WERI-Rb-1 (cell line): ENCODE measurements at regions not wholly inside any gene's neighbourhood (a gene's known extent, or its start where the extent isn't known, plus 50 kb on each side); places are given as distances from the start of the nearest gene placed in this dataset.
"Not testable (repeated sequence)": the region's sequence is repeated elsewhere in the genome, so short reads cannot be mapped to it uniquely, and the experiment has no call there.

ENCODE experiments used
- DNase-seq: peaks from one replicate; pipeline ENCODE4 v3.0.0-alpha.2; 2020
- H3K27ac ChIP-seq: fragments of 250-450 bp; sonication (Bioruptor Pico); 2 replicates; pipeline ENCODE4 v1.5.1; 2020; ENCODE audit warnings: mild to moderate bottlenecking, moderate library complexity
- H3K27me3 ChIP-seq: fragments of 250-450 bp; sonication (Bioruptor Pico); 2 replicates; pipeline ENCODE4 v1.5.1; 2021; ENCODE audit warnings: mild to moderate bottlenecking, low read depth, moderate library complexity; ENCODE audit not compliant: insufficient read depth, severe bottlenecking
- H3K36me3 ChIP-seq: fragments of 250-450 bp; sonication (Bioruptor Pico); 2 replicates; pipeline ENCODE4 v1.5.1; 2020; ENCODE audit warnings: mild to moderate bottlenecking, moderate library complexity
- H3K4me3 ChIP-seq: 2 replicates; pipeline ENCODE4 v1.5.1; 2011; ENCODE audit warnings: low read depth, mild to moderate bottlenecking, control low read depth, low read length
- H3K9me3 ChIP-seq: fragments of 250-450 bp; sonication (Bioruptor Pico); 2 replicates; pipeline ENCODE4 v1.5.1; 2021; ENCODE audit warnings: mild to moderate bottlenecking, moderate library complexity; ENCODE audit not compliant: severe bottlenecking
- CTCF ChIP-seq: IDR thresholded peaks from 2 replicates; pipeline ENCODE4 v1.5.1; 2011; ENCODE audit warnings: low read depth, mild to moderate bottlenecking, control low read depth, inconsistent platforms, low read length

GRCh38 chr6:82118150-82118562 lies 129.4 kb downstream of the IBTK start:
- H3K4me3 ChIP-seq: no peak overlapping the region
- no peak for TF ChIP-seq CTCF
- no peak for DNase-seq
- H3K9me3 ChIP-seq: no peaks in the 10 kb centered on the region
- no peak overlapping the region for H3K27ac ChIP-seq
- H3K36me3 ChIP-seq: no peaks in the 10 kb centered on the region
- H3K27me3 ChIP-seq: no peaks in the 10 kb centered on the region

GRCh38 chr6:82114748-82115147 lies 132.8 kb downstream of the IBTK start:
- Histone ChIP-seq H3K27ac (no peak overlapping the region), H3K9me3 (no peaks in the 10 kb centered on the region), H3K36me3 (no peaks in the 10 kb centered on the region), H3K4me3 (no peak overlapping the region), H3K27me3 (no peaks in the 10 kb centered on the region)
- DNase-seq: no peak
- no peak for TF ChIP-seq CTCF

GRCh38 chr6:82113231-82113630 lies 134.3 kb downstream of the IBTK start:
- Histone ChIP-seq H3K27ac (no peak overlapping the region), H3K4me3 (no peak overlapping the region), H3K9me3 (no peaks in the 10 kb centered on the region), H3K27me3 (no peaks in the 10 kb centered on the region), H3K36me3 (no peaks in the 10 kb centered on the region)
- no peak for TF ChIP-seq CTCF
- no peak for DNase-seq

GRCh38 chr6:82111818-82112217 lies 135.7 kb downstream of the IBTK start:
- no peaks in the 10 kb centered on the region for H3K36me3 ChIP-seq
- H3K27ac ChIP-seq: no peak overlapping the region
- no peak for TF ChIP-seq CTCF
- H3K27me3 ChIP-seq: no peaks in the 10 kb centered on the region
- DNase-seq: no peak
- no peak overlapping the region for H3K4me3 ChIP-seq
- no peaks in the 10 kb centered on the region for H3K9me3 ChIP-seq

- no peak for TF ChIP-seq CTCF
- no peak overlapping the region for H3K27ac ChIP-seq
- H3K4me3 ChIP-seq: no peak overlapping the region
- H3K27me3 ChIP-seq: no peaks in the 10 kb centered on the region
- no peak for DNase-seq
- no peaks in the 10 kb centered on the region for H3K36me3 ChIP-seq
- H3K9me3 ChIP-seq: no peaks in the 10 kb centered on the region
Measured at GRCh38 chr6:82111114-82111513, 136.4 kb downstream of the IBTK start.

GRCh38 chr6:82103171-82103570 lies 144.4 kb downstream of the IBTK start:
- not testable (repeated sequence) for DNase-seq, H3K4me3 ChIP-seq, H3K27ac ChIP-seq, H3K9me3 ChIP-seq, H3K36me3 ChIP-seq, H3K27me3 ChIP-seq

- H3K27me3 ChIP-seq, H3K4me3 ChIP-seq, DNase-seq, H3K36me3 ChIP-seq, H3K9me3 ChIP-seq, H3K27ac ChIP-seq: not testable (repeated sequence)
Measured at GRCh38 chr6:82101374-82102114, 146.0 kb downstream of the IBTK start.

GRCh38 chr6:82100763-82101162 lies 146.8 kb downstream of the IBTK start:
- H3K9me3 ChIP-seq, H3K36me3 ChIP-seq, H3K27ac ChIP-seq, DNase-seq, H3K27me3 ChIP-seq, H3K4me3 ChIP-seq: not testable (repeated sequence)
